Neural progenitor cell (in vitro differentiated cells): ENCODE measurements at regions not wholly inside any gene's neighbourhood (a gene's known extent, or its start where the extent isn't known, plus 50 kb on each side); places are given as distances from the start of the nearest gene placed in this dataset.

ENCODE experiments used
- DNase-seq: peaks from one replicate; pipeline ENCODE4 v3.0.0-alpha.2; 2016; ENCODE audit warnings: low spot score
- H2AFZ ChIP-seq: fragments of 200-600 bp; sonication (generic); replicated peaks from 2 replicates; pipeline ENCODE4 v1.6.1; 2016; ENCODE audit warnings: antibody characterized with exemption
- H3F3A ChIP-seq: fragments of 200-600 bp; sonication (generic); 2 replicates; pipeline ENCODE4 v1.6.1; 2016; ENCODE audit warnings: antibody characterized with exemption, low read depth
- H3K27ac ChIP-seq: fragments of 200-600 bp; sonication (generic); 2 replicates; pipeline ENCODE4 v1.5.1; 2016; ENCODE audit warnings: mild to moderate bottlenecking
- H3K27me3 ChIP-seq: fragments of 200-600 bp; sonication (generic); 2 replicates; pipeline ENCODE4 v1.6.1; 2016; ENCODE audit warnings: mild to moderate bottlenecking, moderate library complexity
- H3K36me3 ChIP-seq: fragments of 200-600 bp; sonication (generic); 2 replicates; pipeline ENCODE4 v1.5.1; 2016
- H3K4me1 ChIP-seq: fragments of 200-600 bp; sonication (generic); 2 replicates; pipeline ENCODE4 v1.6.1; 2016; ENCODE audit warnings: mixed run types
- H3K4me2 ChIP-seq: fragments of 200-600 bp; sonication (generic); 2 replicates; pipeline ENCODE4 v1.6.1; 2016
- H3K4me3 ChIP-seq: fragments of 200-600 bp; sonication (generic); 2 replicates; pipeline ENCODE4 v1.5.1; 2016
- H3K79me2 ChIP-seq: fragments of 200-600 bp; sonication (generic); 2 replicates; pipeline ENCODE4 v1.6.1; 2016; ENCODE audit warnings: low read depth
- H3K9ac ChIP-seq: fragments of 200-600 bp; sonication (generic); 2 replicates; pipeline ENCODE4 v1.6.1; 2016
- H3K9me3 ChIP-seq: fragments of 200-600 bp; sonication (generic); 2 replicates; pipeline ENCODE4 v1.5.1; 2016; ENCODE audit warnings: low read depth
- H4K20me1 ChIP-seq: fragments of 200-600 bp; sonication (generic); 2 replicates; pipeline ENCODE4 v1.6.1; 2016; ENCODE audit warnings: low read depth
- H3K27ac Mint-ChIP-seq: 3 replicates; pipeline ENCODE4 v1.8.0; 2021; ENCODE audit warnings: mixed read lengths
- H3K27me3 Mint-ChIP-seq: 2 replicates; pipeline ENCODE4 v1.8.0; 2022; ENCODE audit warnings: low read depth, mild to moderate bottlenecking, inconsistent platforms, moderate library complexity, mixed read lengths; ENCODE audit not compliant: insufficient read depth
- H3K36me3 Mint-ChIP-seq: 3 replicates; pipeline ENCODE4 v1.8.0; 2021; ENCODE audit warnings: mixed read lengths
- H3K4me1 Mint-ChIP-seq: 3 replicates; pipeline ENCODE4 v1.8.0; 2021; ENCODE audit warnings: mixed read lengths
- H3K4me3 Mint-ChIP-seq: 3 replicates; pipeline ENCODE4 v1.8.0; 2021; ENCODE audit warnings: mild to moderate bottlenecking, moderate library complexity, mixed read lengths
- H3K9me3 Mint-ChIP-seq: 3 replicates; pipeline ENCODE4 v1.8.0; 2020; ENCODE audit warnings: mixed read lengths
- EZH2 ChIP-seq: fragments of 200-600 bp; sonication (generic); IDR thresholded peaks from 2 replicates; pipeline ENCODE4 v1.6.1; 2017; ENCODE audit warnings: antibody characterized with exemption, mild to moderate bottlenecking, moderate library complexity
- EZH2phosphoT487 ChIP-seq: fragments of 200-600 bp; sonication (generic); IDR thresholded peaks from 2 replicates; pipeline ENCODE4 v1.6.1; 2017; ENCODE audit warnings: antibody characterized with exemption
- TF ChIP-seq, protein P1 (sequence below): fragments of 200-600 bp; sonication (generic); IDR thresholded peaks from 2 replicates; pipeline ENCODE4 v1.5.1; 2017; ENCODE audit warnings: antibody characterized with exemption, mild to moderate bottlenecking

DNA sequence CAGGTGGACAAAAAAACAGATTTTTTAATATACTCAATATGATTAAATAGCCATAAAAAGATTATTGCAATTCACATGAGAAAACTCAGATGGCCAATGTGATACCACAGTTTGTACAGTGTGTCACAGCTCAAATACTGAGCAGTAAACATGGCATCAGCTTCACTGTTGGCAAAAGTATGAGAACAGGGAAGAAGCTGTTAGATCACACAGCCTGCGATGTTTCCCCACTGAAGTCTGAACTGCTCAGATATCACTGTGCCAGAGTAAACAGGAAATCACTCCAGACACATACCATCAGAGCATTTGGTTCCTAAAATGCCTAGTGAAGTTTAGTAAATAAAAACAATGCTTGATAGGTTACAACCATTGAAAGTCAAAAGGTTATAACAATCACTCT, 347.8 kb downstream of the ETV1 start:
- H2AFZ ChIP-seq: no peak overlapping the region
- H3K36me3 Mint-ChIP-seq: no peaks in the 10 kb centered on the region
- H3K36me3 ChIP-seq: no peaks in the 10 kb centered on the region
- H3K4me3 ChIP-seq: no peak overlapping the region
- no peaks in the 10 kb centered on the region for H3K27me3 Mint-ChIP-seq
- H3K79me2 ChIP-seq: no peaks in the 10 kb centered on the region
- H3K4me1 ChIP-seq: peaks cover 7% of the 10 kb centered on the region
- no peak overlapping the region for H3K4me2 ChIP-seq
- H3K9me3 Mint-ChIP-seq: no peaks in the 10 kb centered on the region
- H3K27ac ChIP-seq: no peak overlapping the region
- H4K20me1 ChIP-seq: no peaks in the 10 kb centered on the region
- H3K27me3 ChIP-seq: no peaks in the 10 kb centered on the region
- H3K4me3 Mint-ChIP-seq: no peak overlapping the region
- TF ChIP-seq, protein P1, sequence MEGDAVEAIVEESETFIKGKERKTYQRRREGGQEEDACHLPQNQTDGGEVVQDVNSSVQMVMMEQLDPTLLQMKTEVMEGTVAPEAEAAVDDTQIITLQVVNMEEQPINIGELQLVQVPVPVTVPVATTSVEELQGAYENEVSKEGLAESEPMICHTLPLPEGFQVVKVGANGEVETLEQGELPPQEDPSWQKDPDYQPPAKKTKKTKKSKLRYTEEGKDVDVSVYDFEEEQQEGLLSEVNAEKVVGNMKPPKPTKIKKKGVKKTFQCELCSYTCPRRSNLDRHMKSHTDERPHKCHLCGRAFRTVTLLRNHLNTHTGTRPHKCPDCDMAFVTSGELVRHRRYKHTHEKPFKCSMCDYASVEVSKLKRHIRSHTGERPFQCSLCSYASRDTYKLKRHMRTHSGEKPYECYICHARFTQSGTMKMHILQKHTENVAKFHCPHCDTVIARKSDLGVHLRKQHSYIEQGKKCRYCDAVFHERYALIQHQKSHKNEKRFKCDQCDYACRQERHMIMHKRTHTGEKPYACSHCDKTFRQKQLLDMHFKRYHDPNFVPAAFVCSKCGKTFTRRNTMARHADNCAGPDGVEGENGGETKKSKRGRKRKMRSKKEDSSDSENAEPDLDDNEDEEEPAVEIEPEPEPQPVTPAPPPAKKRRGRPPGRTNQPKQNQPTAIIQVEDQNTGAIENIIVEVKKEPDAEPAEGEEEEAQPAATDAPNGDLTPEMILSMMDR: no peak
- no peak for TF ChIP-seq EZH2phosphoT487
- no peak for TF ChIP-seq EZH2
- H3K9ac ChIP-seq: no peak overlapping the region
- H3K4me1 Mint-ChIP-seq: no peaks in the 10 kb centered on the region
- no peaks in the 10 kb centered on the region for H3F3A ChIP-seq
- no peak overlapping the region for H3K27ac Mint-ChIP-seq
- DNase-seq: no peak
- no peaks in the 10 kb centered on the region for H3K9me3 ChIP-seq

DNA sequence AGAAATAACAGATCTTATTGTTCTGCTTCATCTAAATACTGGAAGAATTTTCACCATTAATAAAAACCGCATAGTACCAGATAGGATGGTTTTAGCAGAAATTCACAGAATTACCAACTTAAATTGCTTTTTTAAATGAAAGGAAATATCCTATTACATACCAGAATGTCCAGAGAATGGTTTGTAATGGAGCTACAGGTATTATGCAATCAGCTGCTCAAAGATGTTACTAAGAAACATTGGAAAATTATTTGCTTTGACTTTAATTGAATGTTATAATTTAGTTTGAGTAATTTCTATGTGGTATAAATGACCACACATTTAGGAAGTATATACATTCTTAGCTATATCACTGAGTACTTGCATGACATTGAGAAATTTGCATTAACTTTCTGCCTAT, 338.3 kb downstream of the ETV1 start:
- Histone ChIP-seq H3K27me3 (no peaks in the 10 kb centered on the region), H3K27ac (no peak overlapping the region), H3K4me2 (no peak overlapping the region), H2AFZ (no peak overlapping the region), H3K36me3 (no peaks in the 10 kb centered on the region), H3K4me1 (no peaks in the 10 kb centered on the region), H3K9me3 (no peaks in the 10 kb centered on the region), H4K20me1 (no peaks in the 10 kb centered on the region), H3K79me2 (no peaks in the 10 kb centered on the region), H3F3A (no peaks in the 10 kb centered on the region), H3K4me3 (no peak overlapping the region), H3K9ac (no peak overlapping the region)
- Mint-ChIP-seq H3K4me1 (no peaks in the 10 kb centered on the region), H3K9me3 (no peaks in the 10 kb centered on the region), H3K27me3 (no peaks in the 10 kb centered on the region), H3K4me3 (no peak overlapping the region), H3K36me3 (no peaks in the 10 kb centered on the region), H3K27ac (no peak overlapping the region)
- TF ChIP-seq EZH2 (no peak), EZH2phosphoT487 (no peak)
- TF ChIP-seq, protein P1: no peak
- DNase-seq: no peak

DNA sequence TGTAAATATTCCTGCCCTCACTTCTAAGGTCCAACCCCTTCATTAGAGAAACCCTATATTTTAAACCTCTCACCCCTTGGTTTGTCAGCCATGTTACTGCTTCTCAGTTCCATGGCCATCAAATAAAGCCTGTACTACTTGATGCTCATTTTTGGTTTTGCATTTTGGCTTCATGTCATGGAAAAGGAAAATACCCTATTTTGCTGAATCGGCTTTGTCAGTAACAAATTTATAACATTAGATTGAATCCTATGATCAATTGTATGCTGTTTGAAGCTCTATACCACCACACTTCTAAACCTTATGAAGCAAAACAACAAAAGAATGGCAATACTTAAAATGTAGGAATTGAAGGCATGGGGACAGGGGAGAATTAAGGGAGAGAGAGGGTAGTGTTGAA, 333.1 kb downstream of the ETV1 start:
- Histone ChIP-seq H3K36me3 (no peaks in the 10 kb centered on the region), H3K27ac (no peak overlapping the region), H4K20me1 (no peaks in the 10 kb centered on the region), H3F3A (no peaks in the 10 kb centered on the region), H3K9me3 (no peaks in the 10 kb centered on the region), H2AFZ (no peak overlapping the region), H3K4me1 (no peaks in the 10 kb centered on the region), H3K27me3 (no peaks in the 10 kb centered on the region), H3K9ac (no peak overlapping the region), H3K4me3 (no peak overlapping the region), H3K4me2 (no peak overlapping the region), H3K79me2 (no peaks in the 10 kb centered on the region)
- Mint-ChIP-seq H3K27ac (no peak overlapping the region), H3K36me3 (no peaks in the 10 kb centered on the region), H3K27me3 (no peaks in the 10 kb centered on the region), H3K9me3 (peaks cover 2% of the 10 kb centered on the region), H3K4me1 (no peaks in the 10 kb centered on the region), H3K4me3 (no peak overlapping the region)
- no peak for DNase-seq
- TF ChIP-seq EZH2phosphoT487 (no peak), EZH2 (no peak)
- TF ChIP-seq, protein P1: no peak

DNA sequence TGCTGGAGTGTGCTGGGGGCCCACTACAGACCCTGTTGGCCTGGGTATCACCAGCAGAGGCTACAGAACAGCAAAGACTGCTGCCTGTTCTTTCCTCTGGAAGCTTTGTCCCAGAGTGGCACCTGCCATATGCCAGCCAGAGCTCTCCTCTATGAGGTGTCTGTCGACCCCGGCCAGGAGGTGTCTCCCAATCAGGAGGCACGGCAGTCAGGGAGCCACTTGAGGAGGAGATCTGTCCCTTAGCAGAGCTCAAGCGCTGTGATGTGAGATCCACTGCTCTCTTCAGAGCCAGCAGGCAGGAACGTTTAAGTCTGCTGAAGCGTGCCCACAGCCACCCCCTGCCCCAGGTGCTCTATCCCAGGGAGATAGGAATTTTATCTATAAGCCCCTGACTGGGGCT, 316.2 kb downstream of the ETV1 start:
- no peak overlapping the region for H3K4me3 Mint-ChIP-seq
- H3K4me1 ChIP-seq: no peaks in the 10 kb centered on the region
- H3K36me3 ChIP-seq: peaks cover 3% of the 10 kb centered on the region
- H2AFZ ChIP-seq: no peak overlapping the region
- H3K27me3 ChIP-seq: no peaks in the 10 kb centered on the region
- no peaks in the 10 kb centered on the region for H3F3A ChIP-seq
- H3K27ac ChIP-seq: no peak overlapping the region
- no peaks in the 10 kb centered on the region for H3K9me3 ChIP-seq
- H4K20me1 ChIP-seq: no peaks in the 10 kb centered on the region
- H3K36me3 Mint-ChIP-seq: no peaks in the 10 kb centered on the region
- H3K79me2 ChIP-seq: no peaks in the 10 kb centered on the region
- no peak overlapping the region for H3K9ac ChIP-seq
- H3K9me3 Mint-ChIP-seq: peaks cover 23% of the 10 kb centered on the region
- H3K4me3 ChIP-seq: no peak overlapping the region
- no peak overlapping the region for H3K27ac Mint-ChIP-seq
- no peak for DNase-seq
- no peaks in the 10 kb centered on the region for H3K27me3 Mint-ChIP-seq
- no peak for TF ChIP-seq EZH2phosphoT487
- TF ChIP-seq EZH2: no peak
- TF ChIP-seq, protein P1: no peak
- H3K4me1 Mint-ChIP-seq: no peaks in the 10 kb centered on the region
- no peak overlapping the region for H3K4me2 ChIP-seq
